A673 (cell line): ENCODE measurements at regions not wholly inside any gene's neighbourhood (a gene's known extent, or its start where the extent isn't known, plus 50 kb on each side); places are given as distances from the start of the nearest gene placed in this dataset.

Source experiments
- CTCF ChIP-seq: fragments of 300-800, 200-600 bp; sonication (generic); conservative IDR thresholded peaks from 2 replicates; pipeline ENCODE4 v1.5.1; 2017; ENCODE audit warnings: low read depth, mild to moderate bottlenecking, antibody characterized with exemption, low read length, moderate library complexity, mixed read lengths
- EZH2 ChIP-seq: fragments of 200-600 bp; sonication (generic); IDR thresholded peaks from 2 replicates; pipeline ENCODE4 v1.6.1; 2017; ENCODE audit warnings: borderline replicate concordance, low read depth, mild to moderate bottlenecking, mixed read lengths, antibody characterized with exemption, low read length; ENCODE audit not compliant: poor library complexity, severe bottlenecking

DNA sequence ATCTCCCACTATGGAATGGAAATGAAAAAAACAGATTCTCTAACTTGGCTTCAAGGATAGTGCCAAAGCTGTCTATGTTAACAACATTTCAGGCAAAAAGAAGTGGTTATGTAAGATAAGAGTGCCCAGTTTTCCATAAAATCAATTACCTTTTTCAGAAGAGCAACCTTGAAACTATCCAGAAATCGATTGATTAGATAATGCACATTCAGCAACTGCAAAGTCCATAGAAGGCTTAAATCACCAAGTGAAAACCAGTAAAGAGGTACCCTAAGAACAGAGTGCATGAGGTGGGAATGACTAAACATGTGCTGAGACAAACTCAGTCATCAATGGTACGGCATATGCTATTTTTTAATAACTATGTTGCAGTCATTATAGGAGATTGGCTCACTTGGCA lies 71.9 kb upstream of the TNKS2 start:
- TF ChIP-seq CTCF (no peak), EZH2 (no peak)
